CD1c-positive myeloid dendritic cell (primary cell): ENCODE measurements at regions not wholly inside any gene's neighbourhood (a gene's known extent, or its start where the extent isn't known, plus 50 kb on each side); places are given as distances from the start of the nearest gene placed in this dataset.

Source experiments
- DNase-seq: peaks from one replicate; pipeline ENCODE4 v3.0.0-alpha.2; 2016; ENCODE audit errors: extremely low spot score

- no peak for DNase-seq
These were observed 451.3 kb downstream of the NTRK3 start for GRCh38 chr15:87805117-87805820.

GRCh38 chr15:87804451-87804850 is 452.1 kb downstream of the NTRK3 start:
- DNase-seq = no peak

- DNase-seq = no peak
These were observed 456.7 kb downstream of the NTRK3 start for GRCh38 chr15:87799838-87800237.

GRCh38 chr15:87799428-87799827 is 457.1 kb downstream of the NTRK3 start:
- DNase-seq = no peak

- DNase-seq = no peak
These were observed 462.8 kb downstream of the NTRK3 start for GRCh38 chr15:87793725-87794124.

- no peak for DNase-seq
These were observed 464.1 kb downstream of the NTRK3 start for GRCh38 chr15:87792250-87793040.

- no peak for DNase-seq
These were observed 474.4 kb downstream of the NTRK3 start for GRCh38 chr15:87781959-87782625.

GRCh38 chr15:87779746-87780145 is 476.8 kb downstream of the NTRK3 start:
- no peak for DNase-seq

- DNase-seq = no peak
These were observed 478.2 kb downstream of the NTRK3 start for GRCh38 chr15:87778358-87778757.

GRCh38 chr15:87777054-87777561 is 479.4 kb downstream of the NTRK3 start:
- no peak for DNase-seq

- no peak for DNase-seq
These were observed 489.0 kb downstream of the NTRK3 start for GRCh38 chr15:87767516-87767915.

- no peak for DNase-seq
These were observed 491.9 kb downstream of the NTRK3 start for GRCh38 chr15:87764461-87765240.

- DNase-seq = no peak
These were observed 492.7 kb downstream of the NTRK3 start for GRCh38 chr15:87763837-87764236.

- peak; percentile 70 for DNase-seq
These were observed 494.6 kb downstream of the NTRK3 start for GRCh38 chr15:87761736-87762509.

GRCh38 chr15:87760547-87761314 is 495.8 kb downstream of the NTRK3 start:
- no peak for DNase-seq

- DNase-seq = no peak
These were observed 497.6 kb downstream of the NTRK3 start for GRCh38 chr15:87758794-87759418.

- DNase-seq = no peak
These were observed 499.5 kb downstream of the NTRK3 start for GRCh38 chr15:87757084-87757483.

GRCh38 chr15:87756072-87756471 is 500.5 kb downstream of the NTRK3 start:
- DNase-seq = no peak

GRCh38 chr15:87755226-87755625 is 501.3 kb downstream of the NTRK3 start:
- DNase-seq = no peak

GRCh38 chr15:87753539-87753938 is 503.0 kb downstream of the NTRK3 start:
- DNase-seq = no peak
